ENCODE measurements at regions not wholly inside any gene's neighbourhood (a gene's known extent, or its start where the extent isn't known, plus 50 kb on each side); places are given as distances from the start of the nearest gene placed in this dataset.
"Not testable (repeated sequence)": the region's sequence is repeated elsewhere in the genome, so short reads cannot be mapped to it uniquely, and the experiment has no call there.

- Mint-ChIP-seq H3K4me1 (ENCODE audit: low read depth) (peaks cover 79% of the 10 kb centered on the region), H3K27me3 (ENCODE audit: low read depth) (no peaks in the 10 kb centered on the region), H3K27ac (peak overlapping the region; percentile 98), H3K36me3 (ENCODE audit: insufficient read depth in 2 of 2) (peaks cover 0 to 2% of the 10 kb centered on the region in 2 donors), H3K9me3 (peaks cover 0 to 4% of the 10 kb centered on the region in 2 donors), H3K4me3 (peak overlapping the region; percentile 79 to 98)
- peak in 1 of 2 donors; percentile 22 for DNase-seq
- ATAC-seq (replicated peaks in 1 of 2) = peak; percentile 62 to 65
Measured at GRCh38 chr6:137975188-137975940, 108.3 kb downstream of the TNFAIP3 start.

GRCh38 chr6:137976430-137976829 is 109.4 kb downstream of the TNFAIP3 start:
- no peak for DNase-seq
- H3K36me3 Mint-ChIP-seq (ENCODE audit: insufficient read depth in 2 of 2) = peaks cover 0 to 2% of the 10 kb centered on the region in 2 donors
- H3K9me3 Mint-ChIP-seq = peaks cover 0 to 3% of the 10 kb centered on the region in 2 donors
- peaks cover 69% of the 10 kb centered on the region for H3K4me1 Mint-ChIP-seq (ENCODE audit: low read depth)
- no peak for ATAC-seq (replicated peaks in 1 of 2)
- H3K4me3 Mint-ChIP-seq = peak overlapping the region; percentile 31 to 60
- peak overlapping the region; percentile 11 for H3K27ac Mint-ChIP-seq
- no peaks in the 10 kb centered on the region for H3K27me3 Mint-ChIP-seq (ENCODE audit: low read depth)

GRCh38 chr6:137977206-137977605 is 110.1 kb downstream of the TNFAIP3 start:
- Mint-ChIP-seq H3K27ac (no peak overlapping the region), H3K36me3 (ENCODE audit: insufficient read depth in 2 of 2) (peaks cover 0 to 2% of the 10 kb centered on the region in 2 donors), H3K9me3 (peaks cover 0 to 2% of the 10 kb centered on the region in 2 donors), H3K4me3 (no peak overlapping the region), H3K27me3 (ENCODE audit: low read depth) (no peaks in the 10 kb centered on the region), H3K4me1 (ENCODE audit: low read depth) (peaks cover 61% of the 10 kb centered on the region)
- DNase-seq (no peak), ATAC-seq (replicated peaks in 1 of 2) (no peak)

- DNase-seq (no peak), ATAC-seq (replicated peaks in 1 of 2) (no peak)
- Mint-ChIP-seq H3K36me3 (ENCODE audit: insufficient read depth in 2 of 2) (peaks cover 0 to 2% of the 10 kb centered on the region in 2 donors), H3K27me3 (ENCODE audit: low read depth) (no peaks in the 10 kb centered on the region), H3K4me3 (peak overlapping the region in 1 of 2 donors; percentile 33), H3K27ac (peak overlapping the region; percentile 69), H3K9me3 (peaks cover 0 to 2% of the 10 kb centered on the region in 2 donors), H3K4me1 (ENCODE audit: low read depth) (peaks cover 61% of the 10 kb centered on the region)
Measured at GRCh38 chr6:137977814-137978213, 110.8 kb downstream of the TNFAIP3 start.

GRCh38 chr6:137978252-137978896 is 111.3 kb downstream of the TNFAIP3 start:
- H3K4me1 Mint-ChIP-seq (ENCODE audit: low read depth) = peaks cover 61% of the 10 kb centered on the region
- peaks cover 0 to under 1% of the 10 kb centered on the region in 2 donors for H3K36me3 Mint-ChIP-seq (ENCODE audit: insufficient read depth in 2 of 2)
- peaks cover 0 to 2% of the 10 kb centered on the region in 2 donors for H3K9me3 Mint-ChIP-seq
- peak; percentile 60 to 61 for DNase-seq
- H3K27me3 Mint-ChIP-seq (ENCODE audit: low read depth) = no peaks in the 10 kb centered on the region
- ATAC-seq (replicated peaks in 1 of 2) = peak; percentile 88 to 92
- peak overlapping the region in 1 of 2 donors; percentile 33 for H3K4me3 Mint-ChIP-seq
- peak overlapping the region; percentile 69 for H3K27ac Mint-ChIP-seq

GRCh38 chr6:137979263-137979662 is 112.2 kb downstream of the TNFAIP3 start:
- H3K9me3 Mint-ChIP-seq; DNase-seq; ATAC-seq (replicated peaks in 1 of 2); H3K36me3 Mint-ChIP-seq (ENCODE audit: insufficient read depth in 2 of 2); H3K27me3 Mint-ChIP-seq (ENCODE audit: low read depth); H3K27ac Mint-ChIP-seq; H3K4me3 Mint-ChIP-seq: not testable (repeated sequence)
- H3K4me1 Mint-ChIP-seq (ENCODE audit: low read depth) = peaks cover 53% of the 10 kb centered on the region

- DNase-seq = no peak
- Mint-ChIP-seq H3K27ac (no peak overlapping the region), H3K9me3 (peaks cover 0 to 1% of the 10 kb centered on the region in 2 donors), H3K36me3 (ENCODE audit: insufficient read depth in 2 of 2) (no peaks in the 10 kb centered on the region), H3K27me3 (ENCODE audit: low read depth) (no peaks in the 10 kb centered on the region), H3K4me3 (no peak overlapping the region), H3K4me1 (ENCODE audit: low read depth) (peaks cover 37% of the 10 kb centered on the region)
- no peak for ATAC-seq (replicated peaks in 1 of 2)
Measured at GRCh38 chr6:137980777-137981176, 113.7 kb downstream of the TNFAIP3 start.

- peaks cover 28% of the 10 kb centered on the region for H3K4me1 Mint-ChIP-seq (ENCODE audit: low read depth)
- no peaks in the 10 kb centered on the region for H3K27me3 Mint-ChIP-seq (ENCODE audit: low read depth)
- H3K36me3 Mint-ChIP-seq (ENCODE audit: insufficient read depth in 2 of 2) = no peaks in the 10 kb centered on the region
- no peak for ATAC-seq (replicated peaks in 1 of 2)
- peaks cover 0 to 1% of the 10 kb centered on the region in 2 donors for H3K9me3 Mint-ChIP-seq
- H3K27ac Mint-ChIP-seq = no peak overlapping the region
- H3K4me3 Mint-ChIP-seq = no peak overlapping the region
- no peak for DNase-seq
Measured at GRCh38 chr6:137981758-137982157, 114.7 kb downstream of the TNFAIP3 start.

- DNase-seq = no peak
- Mint-ChIP-seq H3K27ac (no peak overlapping the region), H3K27me3 (ENCODE audit: low read depth) (no peaks in the 10 kb centered on the region), H3K4me1 (ENCODE audit: low read depth) (peaks cover 19% of the 10 kb centered on the region), H3K4me3 (peak overlapping the region in 1 of 2 donors; percentile 17), H3K36me3 (ENCODE audit: insufficient read depth in 2 of 2) (no peaks in the 10 kb centered on the region), H3K9me3 (peaks cover 0 to 1% of the 10 kb centered on the region in 2 donors)
- no peak for ATAC-seq (replicated peaks in 1 of 2)
Measured at GRCh38 chr6:137982418-137983189, 115.5 kb downstream of the TNFAIP3 start.

GRCh38 chr6:137983269-137983668 is 116.2 kb downstream of the TNFAIP3 start:
- no peak overlapping the region for H3K27ac Mint-ChIP-seq

GRCh38 chr6:137989664-137990063 is 117.6 kb downstream of the PERP start:
- Mint-ChIP-seq H3K27ac (no peak overlapping the region), H3K27me3 (ENCODE audit: low read depth) (peaks cover 14% of the 10 kb centered on the region), H3K36me3 (ENCODE audit: insufficient read depth in 2 of 2) (no peaks in the 10 kb centered on the region), H3K4me3 (no peak overlapping the region), H3K4me1 (ENCODE audit: low read depth) (no peaks in the 10 kb centered on the region), H3K9me3 (peaks cover 0 to 1% of the 10 kb centered on the region in 2 donors)
- no peak for DNase-seq
- ATAC-seq (replicated peaks in 1 of 2) = no peak

More at GRCh38 chr6:137983269-137983668, 116.2 kb downstream of the TNFAIP3 start:
- H3K27me3 Mint-ChIP-seq (ENCODE audit: low read depth) = no peaks in the 10 kb centered on the region
- no peak for DNase-seq
- ATAC-seq (replicated peaks in 1 of 2) = no peak
- no peaks in the 10 kb centered on the region for H3K36me3 Mint-ChIP-seq (ENCODE audit: insufficient read depth in 2 of 2)
- peaks cover 0 to 1% of the 10 kb centered on the region in 2 donors for H3K9me3 Mint-ChIP-seq
- H3K4me3 Mint-ChIP-seq = no peak overlapping the region
- H3K4me1 Mint-ChIP-seq (ENCODE audit: low read depth) = peaks cover 13% of the 10 kb centered on the region

GRCh38 chr6:137995371-137995770 is 111.8 kb downstream of the PERP start:
- no peak overlapping the region for H3K27ac Mint-ChIP-seq
- peaks cover 7% of the 10 kb centered on the region for H3K4me1 Mint-ChIP-seq (ENCODE audit: low read depth)
- DNase-seq = no peak
- H3K27me3 Mint-ChIP-seq (ENCODE audit: low read depth) = peaks cover 10% of the 10 kb centered on the region
- no peak for ATAC-seq (replicated peaks in 1 of 2)
- peaks cover 0 to 2% of the 10 kb centered on the region in 2 donors for H3K9me3 Mint-ChIP-seq
- H3K4me3 Mint-ChIP-seq = no peak overlapping the region
- peaks cover 0 to 3% of the 10 kb centered on the region in 2 donors for H3K36me3 Mint-ChIP-seq (ENCODE audit: insufficient read depth in 2 of 2)

All from activated T-cell treated with anti-CD3 and anti-CD28 coated beads, Interleukin-2, amount 50 U/mL, for 72 hours (primary cell).